BE2C (cell line): ENCODE measurements at regions not wholly inside any gene's neighbourhood (a gene's known extent, or its start where the extent isn't known, plus 50 kb on each side); places are given as distances from the start of the nearest gene placed in this dataset.

Experiments used
- DNase-seq: peaks from one replicate; pipeline ENCODE4 v3.0.0-alpha.2; 2020
- H3K27me3 ChIP-seq: fragments of 250-450 bp; sonication (Bioruptor Pico); 2 replicates; pipeline ENCODE4 v1.5.1; 2020; ENCODE audit warnings: mild to moderate bottlenecking
- H3K36me3 ChIP-seq: fragments of 250-450 bp; sonication (Bioruptor Pico); 2 replicates; pipeline ENCODE4 v1.5.1; 2020; ENCODE audit warnings: mild to moderate bottlenecking
- H3K4me1 ChIP-seq: fragments of 250-450 bp; sonication (Bioruptor Pico); 2 replicates; pipeline ENCODE4 v1.5.1; 2020
- H3K4me3 ChIP-seq: 2 replicates; pipeline ENCODE4 v1.5.1; 2011; ENCODE audit warnings: low read depth, low read length
- H3K9me3 ChIP-seq: fragments of 250-450 bp; sonication (Bioruptor Pico); 2 replicates; pipeline ENCODE4 v1.5.1; 2020
- TF ChIP-seq, protein P1 (sequence below): IDR thresholded peaks from 2 replicates; pipeline ENCODE4 v1.5.1; 2012; ENCODE audit warnings: mild to moderate bottlenecking, low read depth, low read length

GRCh38 chr12:75818863-75819262, 212.7 kb downstream of the PHLDA1 start:
- H3K27me3 ChIP-seq, result no peaks in the 10 kb centered on the region
- no peaks in the 10 kb centered on the region for H3K36me3 ChIP-seq
- no peaks in the 10 kb centered on the region for H3K9me3 ChIP-seq
- TF ChIP-seq, protein P1, sequence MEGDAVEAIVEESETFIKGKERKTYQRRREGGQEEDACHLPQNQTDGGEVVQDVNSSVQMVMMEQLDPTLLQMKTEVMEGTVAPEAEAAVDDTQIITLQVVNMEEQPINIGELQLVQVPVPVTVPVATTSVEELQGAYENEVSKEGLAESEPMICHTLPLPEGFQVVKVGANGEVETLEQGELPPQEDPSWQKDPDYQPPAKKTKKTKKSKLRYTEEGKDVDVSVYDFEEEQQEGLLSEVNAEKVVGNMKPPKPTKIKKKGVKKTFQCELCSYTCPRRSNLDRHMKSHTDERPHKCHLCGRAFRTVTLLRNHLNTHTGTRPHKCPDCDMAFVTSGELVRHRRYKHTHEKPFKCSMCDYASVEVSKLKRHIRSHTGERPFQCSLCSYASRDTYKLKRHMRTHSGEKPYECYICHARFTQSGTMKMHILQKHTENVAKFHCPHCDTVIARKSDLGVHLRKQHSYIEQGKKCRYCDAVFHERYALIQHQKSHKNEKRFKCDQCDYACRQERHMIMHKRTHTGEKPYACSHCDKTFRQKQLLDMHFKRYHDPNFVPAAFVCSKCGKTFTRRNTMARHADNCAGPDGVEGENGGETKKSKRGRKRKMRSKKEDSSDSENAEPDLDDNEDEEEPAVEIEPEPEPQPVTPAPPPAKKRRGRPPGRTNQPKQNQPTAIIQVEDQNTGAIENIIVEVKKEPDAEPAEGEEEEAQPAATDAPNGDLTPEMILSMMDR, result no peak
- no peak overlapping the region for H3K4me3 ChIP-seq
- H3K4me1 ChIP-seq, result peaks cover 45% of the 10 kb centered on the region
- no peak for DNase-seq

GRCh38 chr12:75816897-75817296, 214.7 kb downstream of the PHLDA1 start:
- no peaks in the 10 kb centered on the region for H3K36me3 ChIP-seq
- H3K4me3 ChIP-seq, result no peak overlapping the region
- TF ChIP-seq, protein P1, result peak; percentile 29
- no peaks in the 10 kb centered on the region for H3K27me3 ChIP-seq
- H3K4me1 ChIP-seq, result peaks cover 63% of the 10 kb centered on the region
- DNase-seq, result peak; percentile 26
- H3K9me3 ChIP-seq, result no peaks in the 10 kb centered on the region

DNA sequence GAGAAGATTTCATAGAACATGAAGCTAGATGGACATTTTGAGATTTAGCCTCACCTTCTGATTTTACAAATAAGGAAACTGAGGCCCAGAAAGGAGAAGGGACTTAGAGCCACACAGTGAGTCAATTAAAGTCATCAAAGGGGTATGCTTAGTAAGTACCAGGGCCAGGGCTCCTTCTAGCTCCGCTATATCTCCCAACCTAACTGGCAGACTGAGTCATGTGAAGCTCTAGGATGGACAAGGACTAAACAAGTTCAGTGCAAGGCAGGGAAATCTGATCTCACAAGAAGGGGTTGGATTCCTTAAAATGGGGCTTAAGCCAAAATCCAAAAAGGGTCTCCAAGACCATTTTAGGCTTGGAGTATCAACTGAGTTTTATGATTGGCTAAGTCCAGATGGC, 215.8 kb downstream of the PHLDA1 start:
- no peak overlapping the region for H3K4me3 ChIP-seq
- no peaks in the 10 kb centered on the region for H3K9me3 ChIP-seq
- no peaks in the 10 kb centered on the region for H3K27me3 ChIP-seq
- no peaks in the 10 kb centered on the region for H3K36me3 ChIP-seq
- TF ChIP-seq, protein P1, result no peak
- peaks cover 64% of the 10 kb centered on the region for H3K4me1 ChIP-seq
- no peak for DNase-seq

DNA sequence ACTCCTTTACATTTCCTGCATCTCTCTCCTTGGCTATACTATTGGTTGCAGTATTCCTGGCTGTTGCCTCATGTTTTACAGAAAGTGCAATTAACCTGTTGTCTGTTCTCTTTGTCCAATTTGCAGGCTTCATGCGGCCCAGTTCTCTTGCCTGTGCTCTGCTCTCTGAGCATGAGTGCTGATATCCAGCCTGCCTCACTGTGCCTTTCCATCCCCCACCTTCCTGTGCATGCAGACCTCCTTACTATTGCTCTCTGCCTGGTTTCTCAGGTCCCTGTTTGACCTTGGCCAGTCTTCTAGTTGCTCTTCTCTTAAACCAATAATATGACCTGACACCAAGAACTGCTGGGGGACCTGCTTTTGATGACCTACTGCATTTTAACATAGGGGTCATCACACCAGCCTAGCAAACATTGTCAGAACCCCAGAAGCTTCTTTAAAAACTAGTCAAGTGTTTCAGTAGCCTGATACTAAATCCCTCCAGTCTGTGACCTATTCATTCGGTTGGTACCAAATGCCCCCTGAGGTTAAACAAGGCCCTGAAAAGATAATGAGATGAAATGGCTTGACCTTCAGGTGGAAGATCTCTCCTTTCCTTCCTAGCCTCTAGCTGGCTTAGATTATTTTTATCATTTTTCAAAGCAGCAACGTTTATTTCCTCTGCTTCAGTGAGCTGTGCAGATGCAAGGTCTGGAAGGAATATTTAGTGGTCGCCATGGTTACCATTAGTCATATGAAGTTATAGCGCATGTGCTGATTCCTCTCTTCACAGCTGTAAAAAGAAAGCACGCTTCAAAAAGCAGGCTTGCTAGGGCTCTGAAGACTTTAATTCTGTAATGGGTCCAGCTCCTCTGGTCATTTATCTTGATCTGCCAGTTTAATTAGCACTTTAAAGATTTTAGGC, 216.5 kb downstream of the PHLDA1 start:
- Histone ChIP-seq H3K27me3 (no peaks in the 10 kb centered on the region), H3K4me3 (no peak overlapping the region), H3K36me3 (no peaks in the 10 kb centered on the region), H3K9me3 (no peaks in the 10 kb centered on the region), H3K4me1 (peaks cover 64% of the 10 kb centered on the region)
- peak; percentile 75 for DNase-seq
- TF ChIP-seq, protein P1, result no peak

GRCh38 chr12:75813072-75813471, 218.5 kb downstream of the PHLDA1 start:
- Histone ChIP-seq H3K27me3 (no peaks in the 10 kb centered on the region), H3K36me3 (no peaks in the 10 kb centered on the region), H3K9me3 (no peaks in the 10 kb centered on the region), H3K4me1 (peaks cover 58% of the 10 kb centered on the region), H3K4me3 (no peak overlapping the region)
- no peak for DNase-seq
- TF ChIP-seq, protein P1, result no peak
